ENCODE measurements at regions not wholly inside any gene's neighbourhood (a gene's known extent, or its start where the extent isn't known, plus 50 kb on each side); places are given as distances from the start of the nearest gene placed in this dataset.

- no peak overlapping the region for H3K27ac Mint-ChIP-seq
- H3K4me1 Mint-ChIP-seq (ENCODE audit: low read depth), result no peaks in the 10 kb centered on the region
- no peaks in the 10 kb centered on the region for H3K9me3 Mint-ChIP-seq
- H3K27me3 Mint-ChIP-seq, result peaks cover 2% of the 10 kb centered on the region
- H3K4me3 Mint-ChIP-seq, result no peak overlapping the region
- H3K36me3 Mint-ChIP-seq (ENCODE audit: low read depth), result no peaks in the 10 kb centered on the region
Observed at GRCh38 chr13:109396266-109396665, 390.1 kb downstream of the IRS2 start.

- Mint-ChIP-seq H3K4me1 (ENCODE audit: low read depth) (no peaks in the 10 kb centered on the region), H3K36me3 (ENCODE audit: low read depth) (no peaks in the 10 kb centered on the region), H3K27me3 (peaks cover 4% of the 10 kb centered on the region), H3K9me3 (no peaks in the 10 kb centered on the region), H3K4me3 (no peak overlapping the region), H3K27ac (no peak overlapping the region)
Observed at GRCh38 chr13:109395014-109395413, 391.4 kb downstream of the IRS2 start.

DNA sequence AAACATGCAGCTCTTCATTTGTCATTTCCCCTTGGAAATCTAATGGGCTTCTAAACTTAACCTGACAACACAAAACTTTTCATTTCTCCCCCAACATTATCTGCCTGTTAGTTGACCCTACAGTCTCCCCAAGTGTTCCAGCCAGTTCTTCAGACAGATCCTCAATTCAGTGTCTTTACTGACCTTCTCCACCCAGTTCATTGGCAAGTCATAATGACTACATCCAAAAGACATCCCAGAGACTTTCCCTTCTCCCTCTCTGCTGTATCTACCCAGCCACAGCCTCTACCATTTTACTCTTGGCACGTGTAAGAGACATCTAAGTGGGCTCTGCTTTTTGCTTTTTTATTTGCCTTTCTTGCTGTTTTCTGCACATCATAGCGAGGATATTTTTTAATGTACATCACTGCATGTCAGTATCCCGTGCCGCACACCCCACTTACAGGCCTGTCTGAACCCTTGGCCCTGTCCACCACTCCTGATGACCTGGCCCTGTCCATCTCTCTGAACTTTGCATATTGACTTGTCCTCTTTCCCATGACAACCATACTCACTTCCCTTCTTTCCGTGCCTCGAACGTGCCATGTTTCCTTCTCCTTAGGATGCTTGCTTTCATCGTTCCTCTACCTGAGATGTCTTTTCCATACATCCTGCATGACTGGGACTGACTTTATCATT, 391.9 kb downstream of the IRS2 start:
- no peaks in the 10 kb centered on the region for H3K4me1 Mint-ChIP-seq (ENCODE audit: low read depth)
- H3K4me3 Mint-ChIP-seq, result no peak overlapping the region
- peaks cover 4% of the 10 kb centered on the region for H3K27me3 Mint-ChIP-seq
- no peaks in the 10 kb centered on the region for H3K9me3 Mint-ChIP-seq
- no peaks in the 10 kb centered on the region for H3K36me3 Mint-ChIP-seq (ENCODE audit: low read depth)
- no peak overlapping the region for H3K27ac Mint-ChIP-seq

GRCh38 chr13:109393045-109393444, 393.3 kb downstream of the IRS2 start:
- no peak overlapping the region for H3K4me3 Mint-ChIP-seq
- H3K27ac Mint-ChIP-seq, result no peak overlapping the region
- no peaks in the 10 kb centered on the region for H3K9me3 Mint-ChIP-seq
- H3K27me3 Mint-ChIP-seq, result peaks cover 4% of the 10 kb centered on the region
- H3K36me3 Mint-ChIP-seq (ENCODE audit: low read depth), result no peaks in the 10 kb centered on the region
- no peaks in the 10 kb centered on the region for H3K4me1 Mint-ChIP-seq (ENCODE audit: low read depth)

DNA sequence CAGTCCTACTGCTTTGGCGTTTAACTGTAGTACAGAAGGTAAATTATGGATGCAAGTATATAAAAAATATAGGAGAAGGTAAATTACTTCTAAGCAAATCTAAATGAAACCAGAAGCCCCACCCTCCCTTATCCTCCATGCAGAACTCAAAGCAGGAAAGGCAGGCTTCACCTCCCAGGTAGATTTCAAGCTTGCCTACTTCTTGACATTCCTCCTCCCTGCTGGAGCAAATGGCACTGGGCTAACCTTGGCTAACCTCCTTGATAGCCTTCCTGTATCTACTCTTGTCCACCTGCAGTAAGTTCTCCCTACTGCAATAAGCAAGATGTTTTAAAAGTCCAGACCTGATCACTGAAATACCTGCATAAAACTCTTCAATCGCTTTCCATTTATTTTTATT, 396.0 kb downstream of the IRS2 start:
- Mint-ChIP-seq H3K9me3 (no peaks in the 10 kb centered on the region), H3K4me1 (ENCODE audit: low read depth) (no peaks in the 10 kb centered on the region), H3K36me3 (ENCODE audit: low read depth) (no peaks in the 10 kb centered on the region), H3K4me3 (no peak overlapping the region), H3K27me3 (peaks cover 4% of the 10 kb centered on the region), H3K27ac (no peak overlapping the region)

DNA sequence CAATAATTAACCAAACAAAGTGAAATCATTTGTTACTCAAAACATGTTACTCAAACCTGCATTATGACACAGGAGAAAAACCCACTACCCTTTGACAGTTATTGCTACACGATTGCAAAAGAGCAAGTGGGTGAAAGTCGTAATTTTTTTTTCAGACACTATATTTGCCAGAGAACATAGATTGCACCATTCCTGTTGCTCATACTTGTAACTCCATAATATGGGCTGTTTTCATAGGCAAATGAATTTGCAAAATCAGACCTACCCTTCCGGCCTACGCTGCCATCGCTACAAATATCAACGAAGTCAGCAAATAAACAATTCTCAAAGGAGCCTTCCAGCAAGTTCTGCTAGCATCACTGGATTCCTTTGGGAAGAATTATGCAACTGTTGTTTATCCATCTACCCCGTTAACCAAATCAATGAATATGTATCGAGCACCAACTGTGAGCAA, 396.5 kb downstream of the IRS2 start:
- Mint-ChIP-seq H3K4me1 (ENCODE audit: low read depth) (no peaks in the 10 kb centered on the region), H3K36me3 (ENCODE audit: low read depth) (no peaks in the 10 kb centered on the region), H3K9me3 (no peaks in the 10 kb centered on the region), H3K27ac (no peak overlapping the region), H3K4me3 (no peak overlapping the region), H3K27me3 (peaks cover 4% of the 10 kb centered on the region)

DNA sequence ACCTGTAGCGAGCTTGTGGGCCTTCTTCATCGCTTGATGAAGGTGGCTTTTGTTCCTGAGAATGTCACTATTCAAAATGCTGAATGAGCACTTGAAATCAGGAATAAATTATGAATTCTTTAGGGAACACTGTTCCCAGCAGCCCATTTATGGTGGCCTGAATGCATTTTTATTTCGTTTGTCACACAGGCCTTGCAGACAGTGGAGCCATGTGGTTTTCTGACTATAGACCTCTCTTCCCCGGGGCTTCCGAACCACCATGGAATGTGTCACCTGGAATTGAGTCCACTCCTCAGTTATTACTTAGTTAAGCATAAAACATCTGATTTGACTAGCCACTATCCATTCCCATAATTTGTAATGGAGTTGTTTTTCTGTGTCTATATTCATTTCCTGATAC, 396.9 kb downstream of the IRS2 start:
- no peaks in the 10 kb centered on the region for H3K9me3 Mint-ChIP-seq
- H3K27ac Mint-ChIP-seq, result no peak overlapping the region

DNA sequence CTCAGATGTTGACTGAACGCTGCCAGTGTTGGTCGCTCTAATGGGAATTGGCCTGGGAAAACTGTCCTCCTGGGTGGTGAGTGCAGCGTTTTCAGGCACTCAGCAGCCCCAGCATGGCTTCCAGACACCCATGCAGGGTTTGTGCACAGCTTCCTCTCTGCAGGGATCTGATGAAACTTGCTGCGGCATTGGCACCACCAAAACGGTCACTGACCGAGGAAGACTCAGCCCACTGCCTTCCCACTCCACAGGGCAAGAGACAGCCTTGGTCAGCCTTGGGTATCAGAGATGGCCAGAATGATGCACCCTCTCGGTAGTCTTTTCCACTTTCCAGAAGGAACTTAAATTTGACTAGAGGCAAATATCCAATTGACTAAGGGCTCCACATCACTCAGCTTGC, 398.9 kb downstream of the IRS2 start:
- H3K27ac Mint-ChIP-seq, result no peak overlapping the region
- H3K27me3 Mint-ChIP-seq, result peaks cover 9% of the 10 kb centered on the region
- H3K9me3 Mint-ChIP-seq, result no peaks in the 10 kb centered on the region
- no peaks in the 10 kb centered on the region for H3K36me3 Mint-ChIP-seq (ENCODE audit: low read depth)
- H3K4me3 Mint-ChIP-seq, result no peak overlapping the region
- no peaks in the 10 kb centered on the region for H3K4me1 Mint-ChIP-seq (ENCODE audit: low read depth)

More for the DNA sequence above, 396.9 kb downstream of the IRS2 start:
- Mint-ChIP-seq H3K4me3 (no peak overlapping the region), H3K36me3 (ENCODE audit: low read depth) (no peaks in the 10 kb centered on the region), H3K4me1 (ENCODE audit: low read depth) (no peaks in the 10 kb centered on the region), H3K27me3 (peaks cover 4% of the 10 kb centered on the region)

DNA sequence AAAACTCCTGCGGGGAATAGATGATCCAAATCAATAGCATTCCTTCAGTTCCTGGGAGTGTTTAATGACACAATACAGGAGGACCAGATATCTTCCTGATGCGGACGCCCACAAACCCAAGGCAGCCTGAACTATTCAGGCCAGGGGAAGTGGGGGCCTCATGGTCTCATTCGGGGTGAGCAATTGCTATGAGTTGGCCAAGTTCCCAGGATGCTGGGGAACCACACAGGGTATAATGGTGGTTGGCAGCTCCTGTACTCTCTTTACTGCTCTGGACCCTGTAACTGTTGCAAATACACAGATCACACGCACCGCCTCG, 401.2 kb downstream of the IRS2 start:
- H3K27ac Mint-ChIP-seq, result no peak overlapping the region
- no peak overlapping the region for H3K4me3 Mint-ChIP-seq
- H3K27me3 Mint-ChIP-seq, result peaks cover 15% of the 10 kb centered on the region
- H3K4me1 Mint-ChIP-seq (ENCODE audit: low read depth), result no peaks in the 10 kb centered on the region
- H3K9me3 Mint-ChIP-seq, result no peaks in the 10 kb centered on the region
- no peaks in the 10 kb centered on the region for H3K36me3 Mint-ChIP-seq (ENCODE audit: low read depth)

- Mint-ChIP-seq H3K9me3 (no peaks in the 10 kb centered on the region), H3K4me3 (no peak overlapping the region), H3K27ac (no peak overlapping the region), H3K27me3 (peaks cover 15% of the 10 kb centered on the region), H3K36me3 (ENCODE audit: low read depth) (no peaks in the 10 kb centered on the region), H3K4me1 (ENCODE audit: low read depth) (no peaks in the 10 kb centered on the region)
Observed at GRCh38 chr13:109384491-109385241, 401.7 kb downstream of the IRS2 start.

DNA sequence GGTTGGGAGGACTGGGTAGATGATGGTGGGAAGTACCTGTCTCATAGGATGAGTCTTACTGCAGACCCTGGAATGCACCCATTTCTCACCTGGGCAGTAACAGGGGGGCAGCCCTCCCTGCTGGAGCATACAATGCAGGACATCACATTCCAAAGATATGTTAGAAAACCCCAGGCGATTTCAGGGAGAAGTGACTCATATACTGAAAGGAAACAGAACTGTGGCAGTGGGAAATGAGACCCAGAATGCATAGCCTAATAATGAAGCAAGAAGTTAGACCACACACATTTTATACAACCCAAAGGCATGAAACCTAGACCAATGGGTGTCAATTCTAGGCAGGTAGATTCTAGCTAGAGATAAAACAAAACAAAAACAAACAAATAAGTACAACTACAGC, 402.7 kb downstream of the IRS2 start:
- Mint-ChIP-seq H3K27ac (no peak overlapping the region), H3K36me3 (ENCODE audit: low read depth) (no peaks in the 10 kb centered on the region), H3K4me3 (no peak overlapping the region), H3K9me3 (no peaks in the 10 kb centered on the region), H3K4me1 (ENCODE audit: low read depth) (no peaks in the 10 kb centered on the region), H3K27me3 (peaks cover 15% of the 10 kb centered on the region)

- no peaks in the 10 kb centered on the region for H3K4me1 Mint-ChIP-seq (ENCODE audit: low read depth)
- H3K27me3 Mint-ChIP-seq, result peaks cover 15% of the 10 kb centered on the region
- H3K4me3 Mint-ChIP-seq, result no peak overlapping the region
- H3K36me3 Mint-ChIP-seq (ENCODE audit: low read depth), result no peaks in the 10 kb centered on the region
- no peak overlapping the region for H3K27ac Mint-ChIP-seq
- H3K9me3 Mint-ChIP-seq, result no peaks in the 10 kb centered on the region
Observed at GRCh38 chr13:109381546-109382180, 404.7 kb downstream of the IRS2 start.

- no peaks in the 10 kb centered on the region for H3K36me3 Mint-ChIP-seq (ENCODE audit: low read depth)
- no peak overlapping the region for H3K27ac Mint-ChIP-seq
- H3K4me1 Mint-ChIP-seq (ENCODE audit: low read depth), result no peaks in the 10 kb centered on the region
- no peak overlapping the region for H3K4me3 Mint-ChIP-seq
- H3K9me3 Mint-ChIP-seq, result no peaks in the 10 kb centered on the region
- peaks cover 15% of the 10 kb centered on the region for H3K27me3 Mint-ChIP-seq
Observed at GRCh38 chr13:109380457-109380856, 405.9 kb downstream of the IRS2 start.

- Mint-ChIP-seq H3K27ac (no peak overlapping the region), H3K36me3 (ENCODE audit: low read depth) (no peaks in the 10 kb centered on the region), H3K9me3 (no peaks in the 10 kb centered on the region), H3K27me3 (peaks cover 15% of the 10 kb centered on the region), H3K4me3 (no peak overlapping the region), H3K4me1 (ENCODE audit: low read depth) (no peaks in the 10 kb centered on the region)
Observed at GRCh38 chr13:109379930-109380329, 406.5 kb downstream of the IRS2 start.

GRCh38 chr13:109376936-109377335, 409.4 kb downstream of the IRS2 start:
- Mint-ChIP-seq H3K27me3 (peaks cover 14% of the 10 kb centered on the region), H3K4me1 (ENCODE audit: low read depth) (no peaks in the 10 kb centered on the region), H3K36me3 (ENCODE audit: low read depth) (no peaks in the 10 kb centered on the region), H3K4me3 (no peak overlapping the region), H3K9me3 (no peaks in the 10 kb centered on the region), H3K27ac (no peak overlapping the region)
